GM23248 (cell line): ENCODE measurements at regions not wholly inside any gene's neighbourhood (a gene's known extent, or its start where the extent isn't known, plus 50 kb on each side); places are given as distances from the start of the nearest gene placed in this dataset.

Experiments used
- EZH2 ChIP-seq: fragments of 200-600 bp; sonication (generic); IDR thresholded peaks from 2 replicates; pipeline ENCODE4 v1.6.1; 2018; ENCODE audit warnings: antibody characterized with exemption, mild to moderate bottlenecking; ENCODE audit not compliant: insufficient read depth, poor library complexity, severe bottlenecking
- EZH2phosphoT487 ChIP-seq: fragments of 200-600 bp; sonication (generic); IDR thresholded peaks from 2 replicates; pipeline ENCODE4 v1.6.1; 2018; ENCODE audit warnings: antibody characterized with exemption, moderate library complexity, mild to moderate bottlenecking, low read depth; ENCODE audit not compliant: insufficient read depth

GRCh38 chr13:89150362-89150761 is 1479.2 kb downstream of the SLITRK5 start:
- TF ChIP-seq EZH2, result no peak
- no peak for TF ChIP-seq EZH2phosphoT487
